Epithelial cell of proximal tubule (primary cell): ENCODE measurements at regions not wholly inside any gene's neighbourhood (a gene's known extent, or its start where the extent isn't known, plus 50 kb on each side); places are given as distances from the start of the nearest gene placed in this dataset.

ENCODE experiments used
- DNase-seq: peaks from one replicate; pipeline ENCODE4 v3.0.0-alpha.2; 2011; ENCODE audit warnings: low read depth
- H3K4me3 ChIP-seq: 2 replicates; pipeline ENCODE4 v1.5.1; 2011; ENCODE audit warnings: low read depth, mild to moderate bottlenecking, low read length
- TF ChIP-seq, protein P1 (sequence below): conservative IDR thresholded peaks from 2 replicates; pipeline ENCODE4 v1.5.1; 2012; ENCODE audit warnings: low read depth, mild to moderate bottlenecking, low read length

DNA sequence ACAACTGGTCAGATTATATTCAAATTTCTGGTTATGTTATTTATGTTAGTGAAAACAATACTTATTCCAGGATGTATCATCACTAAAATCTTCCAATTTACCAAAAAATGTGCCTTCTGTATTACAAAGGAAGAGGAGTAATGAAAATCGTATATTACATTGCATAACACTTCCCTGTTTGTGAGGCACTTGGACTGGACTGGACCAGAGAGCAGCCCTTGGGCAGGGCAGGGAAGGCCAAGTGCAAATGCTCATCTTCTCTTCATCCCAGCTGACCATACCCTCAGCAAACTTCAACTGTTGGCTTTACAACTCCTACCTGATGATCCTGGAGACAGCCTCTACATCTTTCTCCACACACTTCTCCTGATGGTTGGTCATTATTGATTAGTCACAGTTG lies 285.7 kb upstream of the MME start:
- DNase-seq, result no peak
- H3K4me3 ChIP-seq, result no peak overlapping the region
- TF ChIP-seq, protein P1, sequence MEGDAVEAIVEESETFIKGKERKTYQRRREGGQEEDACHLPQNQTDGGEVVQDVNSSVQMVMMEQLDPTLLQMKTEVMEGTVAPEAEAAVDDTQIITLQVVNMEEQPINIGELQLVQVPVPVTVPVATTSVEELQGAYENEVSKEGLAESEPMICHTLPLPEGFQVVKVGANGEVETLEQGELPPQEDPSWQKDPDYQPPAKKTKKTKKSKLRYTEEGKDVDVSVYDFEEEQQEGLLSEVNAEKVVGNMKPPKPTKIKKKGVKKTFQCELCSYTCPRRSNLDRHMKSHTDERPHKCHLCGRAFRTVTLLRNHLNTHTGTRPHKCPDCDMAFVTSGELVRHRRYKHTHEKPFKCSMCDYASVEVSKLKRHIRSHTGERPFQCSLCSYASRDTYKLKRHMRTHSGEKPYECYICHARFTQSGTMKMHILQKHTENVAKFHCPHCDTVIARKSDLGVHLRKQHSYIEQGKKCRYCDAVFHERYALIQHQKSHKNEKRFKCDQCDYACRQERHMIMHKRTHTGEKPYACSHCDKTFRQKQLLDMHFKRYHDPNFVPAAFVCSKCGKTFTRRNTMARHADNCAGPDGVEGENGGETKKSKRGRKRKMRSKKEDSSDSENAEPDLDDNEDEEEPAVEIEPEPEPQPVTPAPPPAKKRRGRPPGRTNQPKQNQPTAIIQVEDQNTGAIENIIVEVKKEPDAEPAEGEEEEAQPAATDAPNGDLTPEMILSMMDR, result no peak

DNA sequence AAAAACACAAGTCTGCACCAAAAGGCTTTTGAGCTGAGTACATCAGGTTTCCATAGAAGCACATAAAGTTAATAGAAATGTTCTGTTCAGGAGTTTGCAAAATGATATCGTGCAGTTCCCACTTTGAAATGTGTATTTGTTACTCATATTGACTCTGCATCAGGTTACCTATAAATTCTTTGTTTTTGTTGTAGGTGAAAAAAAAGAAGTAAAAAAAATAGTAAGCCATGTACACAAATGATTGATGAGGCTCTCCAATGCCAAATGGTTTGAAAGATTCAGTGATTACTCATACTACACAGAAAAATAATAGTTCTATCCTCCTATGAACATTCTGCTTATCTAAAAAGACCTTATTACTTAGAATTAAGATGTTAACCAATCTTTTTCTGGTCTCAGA lies 287.3 kb upstream of the MME start:
- no peak for DNase-seq
- TF ChIP-seq, protein P1, result no peak
- no peak overlapping the region for H3K4me3 ChIP-seq

DNA sequence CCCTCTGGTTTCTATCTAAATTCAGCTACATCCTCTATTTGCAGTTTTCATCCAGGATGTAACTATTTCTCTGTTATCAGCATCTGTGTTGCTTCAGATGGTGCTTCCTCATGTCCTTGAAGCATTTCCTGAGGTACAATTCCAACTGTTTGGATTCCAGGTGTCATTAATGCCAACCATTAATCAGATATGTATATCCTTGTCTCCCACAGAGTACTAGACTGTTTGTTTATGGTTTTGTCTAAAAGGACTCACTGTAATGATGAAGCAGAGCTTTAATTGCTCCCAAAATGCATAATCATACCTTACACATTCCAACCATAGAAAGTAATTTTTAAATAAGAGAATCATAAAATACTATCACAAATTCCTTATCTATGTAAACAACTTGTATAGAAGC lies 288.5 kb upstream of the MME start:
- no peak for DNase-seq
- TF ChIP-seq, protein P1, result no peak
- no peak overlapping the region for H3K4me3 ChIP-seq

DNA sequence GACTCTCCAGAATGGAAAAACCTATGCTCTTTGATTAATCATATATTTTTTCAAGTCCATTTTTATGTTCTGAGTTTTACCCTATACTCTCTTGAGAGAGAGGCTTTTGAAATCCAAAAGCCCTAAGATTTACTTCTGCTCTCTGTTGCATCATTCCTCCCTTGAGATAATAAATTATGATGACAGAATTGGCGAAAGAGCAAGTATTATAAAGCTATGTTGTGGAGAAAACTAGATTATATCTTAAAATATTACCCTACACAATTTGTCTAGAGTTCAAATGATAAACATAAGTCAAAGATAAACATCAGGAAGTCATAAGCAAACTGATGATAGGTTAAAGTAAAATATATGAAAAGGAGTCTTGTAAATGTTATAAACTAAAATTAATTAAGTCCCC lies 293.4 kb upstream of the MME start:
- no peak for DNase-seq
- H3K4me3 ChIP-seq, result no peak overlapping the region
- TF ChIP-seq, protein P1, result no peak

DNA sequence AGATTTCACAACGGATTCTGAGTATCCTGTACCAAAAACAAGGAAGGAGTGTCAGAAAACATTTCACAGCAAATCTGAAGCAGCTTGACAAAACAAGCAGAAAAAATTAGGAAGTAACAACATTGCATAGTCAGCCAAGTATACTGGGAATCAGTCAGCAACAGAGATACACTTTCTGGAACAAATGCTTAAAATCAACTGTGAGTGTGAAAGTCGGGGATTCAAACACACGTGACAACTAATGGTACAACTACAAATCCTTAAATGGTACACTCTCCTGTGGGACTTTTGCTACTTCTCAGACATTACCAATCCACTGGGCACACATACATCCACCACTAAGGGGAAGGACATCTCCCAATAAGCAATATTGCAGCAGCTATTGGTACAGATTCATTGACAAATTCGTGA lies 296.6 kb upstream of the MME start:
- no peak for DNase-seq
- TF ChIP-seq, protein P1, result no peak
- no peak overlapping the region for H3K4me3 ChIP-seq

DNA sequence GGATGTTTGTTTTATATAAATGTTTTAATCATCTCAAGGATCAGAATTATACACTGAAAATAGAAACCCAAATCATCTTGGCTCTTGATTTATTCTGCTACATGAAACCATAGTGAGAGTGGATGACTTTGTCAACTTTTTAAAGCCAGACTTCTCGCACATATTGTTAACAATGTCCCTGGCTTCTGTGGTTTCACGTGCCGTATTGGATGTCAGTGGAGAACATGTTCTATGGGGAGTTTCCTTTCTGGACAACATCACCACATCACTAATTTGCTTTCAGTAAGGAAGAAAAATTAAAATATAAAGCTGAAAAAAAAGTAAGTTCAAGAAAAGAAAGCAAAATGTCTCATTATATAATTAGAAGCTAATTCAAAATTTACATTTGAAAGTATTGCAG lies 297.1 kb upstream of the MME start:
- DNase-seq, result no peak

DNA sequence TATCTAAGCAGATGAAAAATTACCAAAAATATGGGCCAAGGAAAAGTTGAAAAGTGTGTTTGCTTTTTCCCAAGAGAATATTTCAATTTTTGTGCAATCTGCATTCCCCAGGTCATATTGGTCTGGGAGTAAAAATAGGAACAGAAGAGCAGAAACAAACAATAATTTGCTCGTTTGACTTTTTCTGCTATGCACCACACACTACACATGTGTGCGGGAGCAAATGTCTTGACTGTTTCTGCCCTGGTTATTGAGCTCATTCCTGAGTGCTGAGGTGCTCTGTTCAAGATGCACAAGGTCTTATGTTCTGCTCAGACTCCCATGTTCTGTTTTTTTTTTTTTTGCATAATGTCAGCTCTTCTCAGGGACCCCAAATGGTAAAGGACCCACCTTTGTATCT lies 298.0 kb upstream of the MME start:
- DNase-seq, result no peak
- H3K4me3 ChIP-seq, result no peak overlapping the region
- TF ChIP-seq, protein P1, result no peak

More for the DNA sequence above, 297.1 kb upstream of the MME start:
- TF ChIP-seq, protein P1, result no peak
- no peak overlapping the region for H3K4me3 ChIP-seq
